ENCODE measurements at regions not wholly inside any gene's neighbourhood (a gene's known extent, or its start where the extent isn't known, plus 50 kb on each side); places are given as distances from the start of the nearest gene placed in this dataset.

- TF ChIP-seq ATF3 (IDR thresholded peaks at IDR 0.05) (no peak), REST (IDR thresholded peaks at IDR 0.05; ENCODE audit: low read depth) (no peak), ZFX (IDR thresholded peaks at IDR 0.05) (no peak), POLR2AphosphoS5 (IDR thresholded peaks at IDR 0.05; ENCODE audit: low read depth, low read length) (no peak), EZH2phosphoT487 (IDR thresholded peaks at IDR 0.05; ENCODE audit: borderline replicate concordance) (no peak), RAD21 (IDR thresholded peaks at IDR 0.05; ENCODE audit: low read depth) (no peak), TCF7L2 (IDR thresholded peaks at IDR 0.05; ENCODE audit: borderline replicate concordance, extremely low read depth, insufficient read depth, insufficient read length) (no peak), POLR2A (IDR thresholded peaks at IDR 0.05; ENCODE audit: borderline replicate concordance, extremely low read depth, insufficient read depth, insufficient read length) (no peak)
- TF ChIP-seq, protein P1, sequence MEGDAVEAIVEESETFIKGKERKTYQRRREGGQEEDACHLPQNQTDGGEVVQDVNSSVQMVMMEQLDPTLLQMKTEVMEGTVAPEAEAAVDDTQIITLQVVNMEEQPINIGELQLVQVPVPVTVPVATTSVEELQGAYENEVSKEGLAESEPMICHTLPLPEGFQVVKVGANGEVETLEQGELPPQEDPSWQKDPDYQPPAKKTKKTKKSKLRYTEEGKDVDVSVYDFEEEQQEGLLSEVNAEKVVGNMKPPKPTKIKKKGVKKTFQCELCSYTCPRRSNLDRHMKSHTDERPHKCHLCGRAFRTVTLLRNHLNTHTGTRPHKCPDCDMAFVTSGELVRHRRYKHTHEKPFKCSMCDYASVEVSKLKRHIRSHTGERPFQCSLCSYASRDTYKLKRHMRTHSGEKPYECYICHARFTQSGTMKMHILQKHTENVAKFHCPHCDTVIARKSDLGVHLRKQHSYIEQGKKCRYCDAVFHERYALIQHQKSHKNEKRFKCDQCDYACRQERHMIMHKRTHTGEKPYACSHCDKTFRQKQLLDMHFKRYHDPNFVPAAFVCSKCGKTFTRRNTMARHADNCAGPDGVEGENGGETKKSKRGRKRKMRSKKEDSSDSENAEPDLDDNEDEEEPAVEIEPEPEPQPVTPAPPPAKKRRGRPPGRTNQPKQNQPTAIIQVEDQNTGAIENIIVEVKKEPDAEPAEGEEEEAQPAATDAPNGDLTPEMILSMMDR (IDR thresholded peaks at IDR 0.05 in 2 of 3, conservative IDR thresholded peaks at IDR 0.05 in 1 of 3; ENCODE audit: borderline replicate concordance in 1 of 3, insufficient read depth in 1 of 3, low read depth in 2 of 3, low read length in 2 of 3): no peak
Observed at GRCh38 chr10:78624791-78625190, 444.0 kb upstream of the ZMIZ1 start.

Data from HCT116 (cell line).